OCI-LY7 (cell line): ENCODE measurements at regions not wholly inside any gene's neighbourhood (a gene's known extent, or its start where the extent isn't known, plus 50 kb on each side); places are given as distances from the start of the nearest gene placed in this dataset.

Experiments
- BruUV-seq: library from RNA; stranded (reverse); fragments of 400-500 nt; replicated peaks from 2 replicates; lab custom pipeline; 2021; lab: Mats Ljungman, UMichigan
- CTCF ChIA-PET: fragments of 300-600 bp; sonication (Branson Sonifier 250); formaldehyde crosslinking; loops from one replicate; lab custom pipeline; 2022; ENCODE audit warnings: antibody characterized with exemption; ENCODE audit not compliant: unreplicated experiment; lab: Charles Lee
- POLR2A ChIA-PET: fragments of 300-600 bp; sonication (Branson Sonifier 250); formaldehyde crosslinking; loops from one replicate; lab custom pipeline; 2022; ENCODE audit warnings: antibody characterized with exemption; lab: Charles Lee
- DNase-seq: peaks from one replicate; pipeline ENCODE4 v3.0.0-alpha.2; 2015; ENCODE audit warnings: low spot score
- H2AFZ ChIP-seq: fragments of 200-600 bp; sonication (generic), shearing (Covaris generic); 2 replicates; pipeline ENCODE4 v1.6.1; 2014; ENCODE audit warnings: mild to moderate bottlenecking, antibody characterized with exemption, low read length, moderate library complexity
- H3K27ac ChIP-seq: fragments of 200-600 bp; sonication (generic); 2 replicates; pipeline ENCODE4 v1.5.1; 2014; ENCODE audit warnings: mixed run types, low read depth, mild to moderate bottlenecking, moderate library complexity, low read length, inconsistent platforms; ENCODE audit not compliant: poor library complexity, severe bottlenecking
- H3K36me3 ChIP-seq: fragments of 200-600 bp; sonication (generic); 2 replicates; pipeline ENCODE4 v1.6.1; 2014; ENCODE audit warnings: mild to moderate bottlenecking, antibody characterized with exemption, low read length, moderate library complexity, mixed read lengths; ENCODE audit not compliant: insufficient read depth
- H3K4me1 ChIP-seq: fragments of 200-600 bp; sonication (generic); 2 replicates; pipeline ENCODE4 v1.5.1; 2014; ENCODE audit warnings: mild to moderate bottlenecking, low read length; ENCODE audit not compliant: insufficient read depth, poor library complexity, severe bottlenecking
- H3K4me2 ChIP-seq: fragments of 200-600 bp; sonication (generic); 2 replicates; pipeline ENCODE4 v1.6.1; 2014; ENCODE audit warnings: mild to moderate bottlenecking, low read length
- H3K4me3 ChIP-seq: fragments of 200-600 bp; sonication (generic); 2 replicates; pipeline ENCODE4 v1.5.1; 2014; ENCODE audit warnings: mild to moderate bottlenecking, low read depth, low read length; ENCODE audit not compliant: poor library complexity, severe bottlenecking
- H3K79me2 ChIP-seq: fragments of 200-600 bp; sonication (generic); 2 replicates; pipeline ENCODE4 v1.6.1; 2016; ENCODE audit warnings: low read depth, mild to moderate bottlenecking, low read length, moderate library complexity, mixed read lengths; ENCODE audit not compliant: insufficient read depth
- H3K9me2 ChIP-seq: fragments of 200-600 bp; sonication (generic); 2 replicates; pipeline ENCODE4 v1.6.1; 2016; ENCODE audit warnings: mild to moderate bottlenecking, low read length, mixed read lengths; ENCODE audit not compliant: insufficient read depth
- H3K9me3 ChIP-seq: fragments of 200-600 bp; sonication (generic); 2 replicates; pipeline ENCODE4 v1.6.1; 2014; ENCODE audit warnings: mild to moderate bottlenecking, mixed run types, low read length, mixed read lengths
- H4K20me1 ChIP-seq: fragments of 200-600 bp; sonication (generic); 2 replicates; pipeline ENCODE4 v1.6.1; 2014; ENCODE audit warnings: mild to moderate bottlenecking, antibody characterized with exemption, low read length, moderate library complexity, mixed read lengths; ENCODE audit not compliant: insufficient read depth
- EZH2phosphoT487 ChIP-seq: fragments of 200-600 bp; sonication (generic); IDR thresholded peaks from 2 replicates; pipeline ENCODE4 v1.6.1; 2018; ENCODE audit warnings: low read depth, borderline replicate concordance, mild to moderate bottlenecking, mixed run types, antibody characterized with exemption, low read length, moderate library complexity, mixed read lengths
- intact Hi-C: fragments of 100-400 bp; cut with micrococcal nuclease; formaldehyde crosslinking; loops from one replicate; pipeline ENCODE4 v1.10.0; 2022; ENCODE audit not compliant: unreplicated experiment
- TF ChIP-seq, protein P1 (sequence below): fragments of 200-600 bp; sonication (generic); conservative IDR thresholded peaks from 2 replicates; pipeline ENCODE4 v1.5.1; 2014; ENCODE audit warnings: mild to moderate bottlenecking, antibody characterized with exemption, low read length, moderate library complexity, mixed read lengths

DNA sequence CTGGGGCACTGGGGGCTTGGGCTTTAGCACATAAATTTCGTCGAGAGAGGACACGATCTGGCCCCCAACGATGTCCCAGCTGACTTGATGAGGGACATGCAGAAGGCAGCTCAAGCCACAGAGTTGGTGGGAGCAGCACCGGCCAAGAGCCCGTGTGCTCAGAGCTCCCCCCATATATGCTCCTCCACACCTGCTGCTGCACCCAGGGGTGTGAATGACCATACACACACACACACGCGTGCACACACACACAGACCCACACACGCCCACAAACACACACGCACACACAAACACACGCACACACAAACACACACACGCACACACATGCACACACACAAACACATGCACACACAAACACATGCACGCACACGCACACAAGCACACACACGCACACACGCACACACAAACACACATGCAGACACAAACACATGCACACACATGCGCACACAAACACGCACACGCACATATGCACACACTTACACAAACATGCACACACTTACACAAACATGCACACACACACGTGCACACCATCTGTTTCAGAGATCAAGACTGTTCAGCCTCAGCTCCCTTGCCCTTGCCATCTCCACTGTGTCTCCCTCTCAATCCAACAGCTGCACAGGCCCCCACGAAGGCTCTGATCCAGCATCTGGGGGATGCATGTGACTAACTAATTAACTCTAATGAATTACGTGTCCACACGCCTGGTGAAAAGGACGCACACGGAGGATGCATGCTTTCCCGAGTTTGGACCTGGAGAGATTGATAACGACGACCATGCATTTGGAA is 85.6 kb upstream of the TNRC6C start:
- 0 out of 2 replicates have a peak overlapping the region, but pooled peaks have one; percentile 1 for H3K4me2 ChIP-seq
- no peak for TF ChIP-seq EZH2phosphoT487
- TF ChIP-seq, protein P1, sequence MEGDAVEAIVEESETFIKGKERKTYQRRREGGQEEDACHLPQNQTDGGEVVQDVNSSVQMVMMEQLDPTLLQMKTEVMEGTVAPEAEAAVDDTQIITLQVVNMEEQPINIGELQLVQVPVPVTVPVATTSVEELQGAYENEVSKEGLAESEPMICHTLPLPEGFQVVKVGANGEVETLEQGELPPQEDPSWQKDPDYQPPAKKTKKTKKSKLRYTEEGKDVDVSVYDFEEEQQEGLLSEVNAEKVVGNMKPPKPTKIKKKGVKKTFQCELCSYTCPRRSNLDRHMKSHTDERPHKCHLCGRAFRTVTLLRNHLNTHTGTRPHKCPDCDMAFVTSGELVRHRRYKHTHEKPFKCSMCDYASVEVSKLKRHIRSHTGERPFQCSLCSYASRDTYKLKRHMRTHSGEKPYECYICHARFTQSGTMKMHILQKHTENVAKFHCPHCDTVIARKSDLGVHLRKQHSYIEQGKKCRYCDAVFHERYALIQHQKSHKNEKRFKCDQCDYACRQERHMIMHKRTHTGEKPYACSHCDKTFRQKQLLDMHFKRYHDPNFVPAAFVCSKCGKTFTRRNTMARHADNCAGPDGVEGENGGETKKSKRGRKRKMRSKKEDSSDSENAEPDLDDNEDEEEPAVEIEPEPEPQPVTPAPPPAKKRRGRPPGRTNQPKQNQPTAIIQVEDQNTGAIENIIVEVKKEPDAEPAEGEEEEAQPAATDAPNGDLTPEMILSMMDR: no peak
- ChIA-PET POLR2A (interaction anchor here (1.0 kb wide), 1 partner anchor 10 kb away, joined by 3 read pairs; no protein-coding TSS in a partner anchor), CTCF (no interaction called here)
- intact Hi-C loops: no loop called here
- DNase-seq: no peak
- no peaks in the 10 kb centered on the region for H3K79me2 ChIP-seq
- no TSS peak for BruUV-seq
- no peaks in the 10 kb centered on the region; the same call in 1 of the 2 replicates for H3K36me3 ChIP-seq
- H3K9me3 ChIP-seq: peaks cover 14% of the 10 kb centered on the region; the same call in 1 of the 2 replicates
- H4K20me1 ChIP-seq: no peaks in the 10 kb centered on the region
- no peak overlapping the region for H3K27ac ChIP-seq
- H3K4me3 ChIP-seq: no peak overlapping the region
- H3K4me1 ChIP-seq: peaks cover 62% of the 10 kb centered on the region
- H3K9me2 ChIP-seq: no peaks in the 10 kb centered on the region
- H2AFZ ChIP-seq: no peak overlapping the region

DNA sequence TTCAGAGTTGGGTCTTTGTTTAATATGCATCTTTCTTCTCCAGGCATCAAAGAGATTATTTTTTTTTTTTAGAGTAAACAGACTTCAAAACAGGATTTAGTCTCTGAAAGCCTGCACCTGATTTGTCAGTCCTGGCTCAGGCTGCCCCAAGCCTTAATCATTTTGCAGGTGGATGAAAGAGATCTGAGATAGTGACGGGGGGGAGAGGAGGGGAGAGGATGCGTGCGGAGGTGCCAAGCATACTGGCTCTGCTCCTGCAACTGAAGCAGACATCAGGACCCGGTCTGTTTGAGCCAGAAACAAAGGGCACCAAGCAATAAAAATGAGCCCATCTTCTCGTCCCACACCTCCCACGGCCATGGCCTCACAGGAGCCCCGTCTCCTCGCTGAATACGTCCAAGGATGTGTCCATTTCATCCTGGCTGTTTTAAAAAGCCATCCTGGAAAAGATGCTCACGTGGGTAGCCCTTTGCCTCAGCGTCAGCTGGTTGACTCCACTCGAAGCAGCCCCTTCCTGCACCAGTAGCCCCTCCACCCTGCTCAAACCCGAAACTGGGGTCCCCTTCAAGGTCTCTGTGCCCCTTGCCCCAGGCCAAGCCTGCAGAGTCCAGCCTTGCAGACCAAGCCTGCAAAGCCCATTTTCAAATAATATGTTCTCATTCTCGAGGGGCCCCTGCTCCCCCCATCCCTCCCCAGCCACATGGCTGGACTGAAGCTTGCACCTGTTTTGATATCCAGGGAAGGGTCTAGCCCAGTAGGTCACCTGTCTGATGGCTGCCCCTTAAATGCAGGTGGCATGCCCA is 84.8 kb upstream of the TNRC6C start:
- H3K4me3 ChIP-seq: no peak overlapping the region
- H2AFZ ChIP-seq: no peak overlapping the region
- H3K9me3 ChIP-seq: peaks cover 14% of the 10 kb centered on the region; the same call in 1 of the 2 replicates
- H3K27ac ChIP-seq: no peak overlapping the region
- CTCF ChIA-PET: no interaction called here
- no peaks in the 10 kb centered on the region for H3K79me2 ChIP-seq
- no peaks in the 10 kb centered on the region; the same call in 1 of the 2 replicates for H3K36me3 ChIP-seq
- intact Hi-C loops: no loop called here
- H3K4me1 ChIP-seq: peaks cover 54% of the 10 kb centered on the region
- no peaks in the 10 kb centered on the region for H3K9me2 ChIP-seq
- TF ChIP-seq, protein P1: no peak
- TF ChIP-seq EZH2phosphoT487: no peak
- H3K4me2 ChIP-seq: 0 out of 2 replicates have a peak overlapping the region, but pooled peaks have one; percentile 1
- BruUV-seq: no TSS peak
- POLR2A ChIA-PET: interaction anchor here (1.0 kb wide), 1 partner anchor 9 kb away, joined by 3 read pairs; no protein-coding TSS in a partner anchor
- no peaks in the 10 kb centered on the region for H4K20me1 ChIP-seq
- DNase-seq: peak; percentile 38
